RPMI7951 (cell line): ENCODE measurements at regions not wholly inside any gene's neighbourhood (a gene's known extent, or its start where the extent isn't known, plus 50 kb on each side); places are given as distances from the start of the nearest gene placed in this dataset.

Experiments
- DNase-seq: peaks from one replicate; pipeline ENCODE4 v3.0.0-alpha.2; 2012; ENCODE audit warnings: low read depth

DNA sequence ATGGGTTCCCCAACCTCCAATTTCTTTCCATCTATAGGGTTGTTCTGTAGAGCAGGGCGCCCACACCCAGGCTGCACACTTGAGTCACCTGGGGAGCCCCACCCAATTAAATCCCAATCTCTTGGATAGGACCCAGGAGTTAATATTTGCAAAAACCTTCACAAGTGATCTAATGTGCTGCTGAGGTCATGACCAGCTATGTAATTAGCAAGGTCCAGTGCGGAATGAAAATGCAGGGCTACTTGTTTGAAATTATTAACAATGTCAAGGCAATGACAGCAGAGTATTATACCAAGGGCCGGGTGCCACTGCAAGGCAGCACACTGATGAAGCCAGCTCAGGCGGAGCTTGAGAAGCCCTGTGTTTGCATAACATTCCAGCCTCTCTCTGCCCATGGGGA lies 302.7 kb downstream of the MAF start:
- DNase-seq, result no peak

DNA sequence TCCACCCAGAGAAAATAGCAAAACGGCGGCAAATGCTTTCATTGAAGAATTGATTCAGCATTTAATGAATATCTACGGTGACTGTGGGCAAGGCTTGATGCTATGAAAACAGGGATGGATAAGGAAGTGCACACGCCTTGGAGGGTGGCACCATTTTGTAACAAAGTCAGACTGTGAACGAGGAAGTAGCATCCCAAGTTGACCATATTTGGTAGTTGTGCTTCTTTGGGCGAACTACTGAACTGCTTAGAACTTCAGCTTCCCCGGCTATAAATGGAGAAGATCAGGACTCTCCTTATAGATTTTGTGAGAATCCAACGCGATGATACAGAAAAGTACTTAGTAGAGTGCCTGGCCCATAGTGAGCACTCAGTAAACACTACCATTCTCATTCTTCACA lies 303.2 kb downstream of the MAF start:
- DNase-seq, result no peak

DNA sequence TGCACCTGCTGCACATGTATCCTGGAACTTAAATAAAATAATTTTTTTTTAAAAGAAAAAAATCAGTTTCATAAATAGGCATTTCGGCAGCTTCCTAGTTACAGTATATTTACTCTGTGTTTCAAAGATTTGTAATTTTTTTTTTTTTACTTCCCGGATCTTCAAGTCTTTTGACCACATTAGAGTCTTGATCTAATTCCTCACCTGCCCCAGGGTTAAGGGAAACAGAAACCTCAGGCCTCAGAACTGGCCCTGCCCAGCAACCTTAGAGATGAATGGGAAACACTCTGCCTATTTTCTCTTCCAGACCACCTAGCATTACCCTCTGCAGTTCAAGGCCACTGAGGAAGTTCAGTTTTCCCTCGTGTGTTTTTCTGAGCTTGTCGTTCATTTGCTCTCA lies 304.0 kb downstream of the MAF start:
- DNase-seq, result no peak

DNA sequence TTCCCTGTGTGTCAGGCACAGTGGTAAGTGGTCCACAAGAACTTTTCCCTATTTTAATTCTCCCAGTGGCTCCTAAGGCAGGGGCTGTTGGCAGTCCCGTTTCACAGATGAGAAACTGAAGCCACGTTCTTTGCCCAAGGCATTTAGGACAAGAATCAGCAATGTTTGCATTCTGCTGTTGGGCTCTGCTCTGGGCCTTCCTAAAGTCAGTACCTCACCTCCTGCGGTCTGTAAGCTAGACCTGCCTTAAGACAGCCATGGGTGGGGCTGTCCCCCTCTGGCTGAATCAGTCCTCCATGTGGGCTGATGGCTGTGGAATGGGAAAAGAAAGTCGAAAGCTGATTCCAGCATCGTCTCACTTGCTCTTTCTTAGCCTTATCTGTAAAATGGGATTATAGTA lies 304.8 kb downstream of the MAF start:
- no peak for DNase-seq

DNA sequence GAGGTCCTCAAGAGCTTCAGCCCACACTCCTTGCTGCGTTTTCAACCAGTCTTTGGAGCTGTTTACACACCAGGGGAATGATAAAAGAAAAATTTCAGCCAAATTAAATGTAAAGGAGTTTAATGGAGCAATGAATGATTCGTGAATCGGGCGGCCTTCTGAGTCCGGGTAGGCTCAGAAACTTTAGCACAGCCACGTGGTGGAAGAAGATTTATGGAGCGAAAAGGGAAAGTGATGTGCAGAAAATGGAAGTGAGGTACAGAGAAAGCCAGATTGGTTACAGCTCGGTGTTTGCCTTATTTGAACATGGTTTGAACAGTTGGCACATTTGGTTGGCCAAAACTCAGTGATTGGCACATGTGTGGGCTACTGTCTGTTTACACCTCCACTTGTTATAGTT lies 305.4 kb downstream of the MAF start:
- DNase-seq, result no peak

DNA sequence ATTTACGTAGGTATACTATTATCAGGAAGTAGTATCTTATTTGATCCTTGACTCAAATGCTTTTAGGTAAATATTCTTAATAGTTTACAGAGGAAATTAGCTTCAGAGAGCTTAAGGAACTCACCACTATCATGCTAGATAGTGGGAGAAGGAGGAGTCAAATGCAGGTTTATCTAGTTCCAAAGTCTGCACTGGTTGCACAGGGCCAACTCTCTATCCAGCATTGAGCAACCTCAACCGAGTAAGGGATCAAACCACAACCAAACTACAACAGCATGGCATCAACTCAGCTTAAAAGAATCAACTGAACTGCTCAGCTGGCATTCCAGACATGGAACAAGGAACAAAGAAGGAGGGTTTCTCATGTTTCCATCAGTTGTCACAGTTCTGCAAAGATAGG lies 306.0 kb downstream of the MAF start:
- no peak for DNase-seq

DNA sequence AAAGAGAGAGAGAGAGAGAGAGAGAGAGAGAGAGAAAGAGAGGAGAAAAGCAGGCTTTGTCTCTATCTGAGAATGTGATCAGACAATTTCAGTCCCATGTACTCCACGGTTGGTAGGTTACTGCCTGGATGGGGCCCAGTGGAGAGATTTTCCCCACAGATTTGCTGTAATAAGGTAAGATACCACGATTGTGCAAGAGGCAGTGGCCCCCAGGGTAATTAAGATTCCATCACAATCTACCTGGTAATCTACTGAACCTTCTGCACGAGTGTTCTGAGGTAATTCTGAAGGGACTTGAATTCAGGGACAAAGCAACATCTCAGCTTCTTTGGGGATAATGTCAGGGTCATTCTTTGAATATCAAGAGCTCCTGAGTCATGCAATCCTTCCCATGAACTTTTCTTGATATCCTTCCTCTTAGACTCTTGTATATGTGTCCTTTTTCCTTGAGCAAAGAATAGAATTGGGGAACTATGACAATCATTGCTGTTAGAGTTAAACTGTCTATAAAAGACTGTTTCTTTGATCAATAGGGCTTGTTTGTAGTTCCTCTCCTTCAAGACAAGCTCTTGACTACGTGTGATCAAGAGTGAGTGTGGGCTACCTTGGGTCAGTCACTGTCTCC lies 306.6 kb downstream of the MAF start:
- no peak for DNase-seq

DNA sequence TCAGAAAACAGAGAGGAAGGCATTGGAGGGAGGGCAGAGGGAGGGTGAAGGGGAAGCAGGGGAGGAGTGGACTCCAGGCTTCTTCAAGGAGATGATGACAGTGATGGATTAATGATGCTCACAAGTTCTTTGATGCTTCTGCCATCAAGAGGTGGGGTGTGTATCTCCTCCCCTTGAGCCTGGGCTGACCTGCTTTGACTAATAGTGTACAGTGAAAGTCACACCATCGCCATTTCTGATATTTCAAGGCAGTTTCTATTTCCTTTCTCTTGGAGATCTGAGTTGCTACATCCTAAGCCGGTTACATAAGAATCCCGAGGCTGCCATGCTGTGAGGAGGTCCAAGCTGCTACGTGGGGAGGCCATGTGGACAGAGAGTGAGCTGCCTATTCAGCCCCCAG lies 312.5 kb downstream of the MAF start:
- DNase-seq, result no peak

DNA sequence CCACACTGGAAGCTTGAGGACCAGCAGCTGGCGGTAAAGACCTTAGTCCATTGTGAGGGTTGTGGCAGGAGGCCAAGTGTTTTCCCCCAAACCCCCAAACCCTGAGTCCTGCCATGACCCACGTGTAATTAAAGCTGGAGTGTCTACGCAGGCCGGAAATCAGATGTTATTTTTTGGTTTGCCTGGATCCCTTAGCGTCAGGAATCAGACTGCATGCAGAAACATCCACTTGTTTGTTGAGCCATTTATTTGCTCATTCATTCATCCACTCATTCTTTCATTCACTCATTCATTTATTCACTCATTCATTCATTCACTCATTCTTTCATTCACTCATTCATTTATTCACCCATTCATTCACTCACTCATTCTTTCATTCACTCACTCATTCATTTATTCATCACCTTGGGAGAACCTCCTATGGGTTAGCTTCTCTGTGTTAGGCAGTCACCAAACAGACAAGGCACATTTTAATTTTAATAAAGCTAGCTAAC lies 313.1 kb downstream of the MAF start:
- DNase-seq, result no peak

DNA sequence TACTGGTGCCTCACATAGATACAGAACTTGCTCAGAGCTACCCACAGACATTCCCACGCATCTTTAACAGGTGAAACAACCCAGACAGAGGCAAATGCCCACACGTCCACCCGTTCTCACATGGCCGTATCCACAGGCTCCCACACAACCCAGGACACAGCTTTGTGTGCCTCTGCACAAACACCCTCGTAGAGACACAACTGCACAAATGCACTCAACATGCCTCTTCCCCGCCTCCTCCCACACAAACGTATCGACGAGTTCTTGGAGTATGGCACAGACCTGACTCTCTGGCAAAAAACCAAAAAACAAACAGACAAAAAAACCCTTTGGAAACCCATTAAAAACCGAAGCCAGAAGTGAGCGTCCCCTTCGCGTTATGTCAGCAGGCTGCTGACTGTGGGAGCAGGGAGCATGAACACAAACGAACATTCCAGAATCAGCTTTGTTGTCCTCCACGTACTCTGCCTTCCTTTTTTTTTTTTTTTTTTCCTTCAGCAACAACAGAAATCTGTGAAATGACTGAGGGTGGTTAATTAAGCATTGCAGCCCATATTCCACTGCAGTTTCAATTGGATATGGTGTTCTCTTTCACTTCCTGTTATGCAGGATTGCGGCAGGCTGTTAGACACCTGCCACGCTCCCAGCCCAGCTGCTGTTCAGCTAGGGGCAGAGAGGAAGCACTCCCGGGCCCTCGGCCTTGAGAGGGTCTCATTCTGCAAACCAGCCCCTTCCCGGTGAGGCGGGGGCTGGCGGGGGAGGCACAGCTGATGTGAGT lies 313.7 kb downstream of the MAF start:
- no peak for DNase-seq

DNA sequence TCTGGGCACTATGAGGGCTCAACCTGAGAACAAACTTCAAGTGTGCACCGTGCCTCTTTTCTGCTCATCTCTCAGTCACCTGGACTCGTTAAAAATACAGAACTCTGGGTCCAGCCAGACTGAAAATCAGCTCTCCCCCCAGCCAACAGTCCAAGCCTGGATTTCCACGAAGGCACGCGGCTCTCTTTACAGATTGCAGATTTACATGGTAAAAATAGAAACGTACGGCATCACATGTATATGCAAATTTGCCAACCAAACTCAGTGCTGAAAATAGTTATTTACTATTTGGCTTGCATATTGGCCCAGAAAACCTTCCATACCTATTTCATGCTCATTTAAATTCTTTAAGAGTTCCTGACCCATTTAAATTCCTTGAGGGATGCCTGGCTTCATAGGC lies 315.8 kb downstream of the MAF start:
- DNase-seq, result no peak

DNA sequence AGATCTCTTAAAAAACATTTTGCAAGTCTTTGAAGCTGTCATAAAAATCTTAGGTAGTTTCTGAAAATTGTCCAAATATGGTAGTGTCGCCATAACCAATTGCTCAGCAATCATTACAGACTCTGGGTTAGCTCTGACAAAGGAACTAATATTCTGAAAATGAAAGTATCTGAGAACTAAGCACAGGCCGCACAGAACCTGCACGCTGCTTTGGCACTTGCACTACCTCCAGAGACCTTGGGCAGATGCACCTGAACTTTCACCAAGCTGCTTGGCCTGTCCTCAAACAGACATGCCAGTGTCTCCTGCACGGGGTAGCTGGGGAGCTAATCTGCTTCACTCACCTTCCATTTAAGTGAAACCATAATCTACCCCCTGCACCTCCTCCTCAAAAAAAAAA lies 317.0 kb downstream of the MAF start:
- DNase-seq, result no peak

DNA sequence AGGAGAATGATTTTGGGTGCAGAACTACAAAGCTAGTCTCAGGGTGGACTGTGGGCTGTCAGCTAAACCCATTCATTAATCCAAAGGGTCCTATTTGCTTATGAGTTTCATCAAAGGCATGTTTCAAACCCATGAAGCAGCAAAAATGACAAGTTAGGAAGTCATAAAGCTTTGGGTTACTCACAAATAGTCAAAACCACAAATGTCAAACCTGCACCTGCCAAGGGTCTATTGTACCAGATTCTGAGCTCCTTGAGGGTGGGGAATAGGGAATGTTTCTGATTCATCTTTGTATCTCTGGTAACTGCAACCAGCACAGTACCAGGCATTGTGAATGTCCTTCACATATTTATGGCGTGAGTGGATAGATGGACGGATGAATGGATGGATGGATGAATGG lies 317.7 kb downstream of the MAF start:
- no peak for DNase-seq

DNA sequence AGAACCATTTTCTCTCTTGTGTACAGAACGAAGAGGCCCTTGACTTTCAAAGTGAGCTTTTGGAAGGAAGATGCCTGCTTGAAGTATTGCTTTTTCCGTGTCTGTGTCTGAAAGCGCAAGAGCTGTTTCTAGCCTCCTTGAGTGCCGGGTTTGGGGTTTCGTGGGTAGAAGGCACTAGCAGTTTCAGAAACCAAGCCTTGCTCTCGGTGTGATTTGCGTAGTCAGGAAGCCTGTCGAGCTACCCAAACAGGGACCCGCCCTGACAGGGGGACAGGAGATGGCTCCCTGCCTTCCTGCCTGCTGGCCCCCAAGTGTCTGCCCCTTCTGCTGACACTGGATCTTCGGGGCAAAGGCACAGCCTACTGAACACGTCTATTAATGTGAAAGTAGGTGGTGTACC lies 322.0 kb downstream of the MAF start:
- no peak for DNase-seq

DNA sequence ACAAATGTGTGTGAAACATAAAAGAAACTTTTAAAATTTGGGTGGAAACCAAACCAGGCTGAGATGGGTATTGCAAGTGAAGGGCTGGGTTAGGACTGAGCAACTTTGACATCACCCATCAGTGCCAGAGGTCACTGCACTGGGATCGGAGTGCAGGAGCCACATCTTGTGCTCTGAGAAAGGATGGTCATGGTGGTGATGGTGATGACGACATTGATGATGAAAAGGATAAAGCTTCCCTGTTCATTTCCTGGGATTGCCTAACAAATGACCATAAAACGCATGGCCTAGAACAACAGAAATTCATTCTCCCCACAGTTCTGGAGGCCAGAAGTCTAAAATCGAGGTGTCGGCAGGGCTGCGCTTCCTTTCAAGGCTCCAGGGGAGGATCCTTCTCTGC lies 324.0 kb downstream of the MAF start:
- no peak for DNase-seq

DNA sequence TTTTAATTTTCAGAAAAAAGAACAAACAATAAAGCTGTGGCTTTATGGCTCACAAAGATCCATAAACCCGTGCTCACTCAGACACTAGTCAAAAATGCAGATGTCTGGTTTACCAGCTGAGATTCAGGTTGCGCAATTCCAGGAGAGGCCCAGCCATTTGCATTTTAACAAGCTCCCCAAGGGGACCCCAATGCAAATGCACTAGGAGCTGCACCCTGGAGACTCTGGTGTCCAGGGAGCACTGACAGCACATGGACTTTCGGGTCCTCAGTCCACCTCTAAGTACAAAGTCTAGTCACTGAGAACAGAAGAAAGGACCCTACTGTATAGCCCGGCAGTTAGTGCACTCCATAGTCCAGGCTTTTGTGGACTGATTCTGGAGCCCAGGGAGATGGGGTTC lies 326.3 kb downstream of the MAF start:
- no peak for DNase-seq

DNA sequence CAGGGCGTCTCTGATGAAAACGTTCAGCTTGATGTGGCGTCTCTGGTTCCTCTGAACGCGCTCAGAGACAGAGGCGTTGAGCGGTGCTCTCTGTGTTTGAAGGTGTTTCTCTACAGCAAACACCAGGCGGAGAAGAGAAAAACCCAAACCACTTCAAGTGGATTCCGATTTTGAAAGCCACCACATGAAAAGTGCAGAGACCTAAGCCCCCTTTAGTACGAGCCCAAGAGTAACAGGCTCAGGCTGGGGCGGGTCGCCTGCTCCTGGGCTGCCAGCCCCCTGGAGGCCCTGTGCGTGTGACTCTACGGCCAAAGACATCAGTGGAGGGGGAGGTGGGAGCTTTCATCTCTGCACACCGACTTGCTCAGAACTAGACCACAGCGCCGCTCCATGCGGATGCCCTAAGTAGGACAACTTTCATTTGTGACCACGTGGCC lies 328.4 kb downstream of the MAF start:
- DNase-seq, result no peak

DNA sequence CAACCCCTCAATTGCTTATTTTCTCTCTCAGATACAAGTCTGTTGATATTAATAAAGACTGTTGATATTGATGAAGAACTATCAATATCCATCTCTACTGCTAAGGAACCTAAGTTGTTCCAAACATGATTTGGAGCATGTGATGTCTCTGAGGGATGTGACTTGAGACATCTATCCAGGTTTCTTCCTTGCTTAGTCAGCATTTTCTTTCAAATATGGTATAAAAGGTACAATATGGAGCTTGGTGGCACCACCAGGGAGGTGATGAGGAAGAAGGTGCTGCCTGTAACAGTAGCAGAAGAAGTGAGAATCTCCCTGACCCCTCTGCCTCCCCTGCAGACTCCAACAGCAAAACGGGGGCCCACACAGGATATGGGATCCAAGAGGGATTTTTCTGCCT lies 329.0 kb downstream of the MAF start:
- no peak for DNase-seq

DNA sequence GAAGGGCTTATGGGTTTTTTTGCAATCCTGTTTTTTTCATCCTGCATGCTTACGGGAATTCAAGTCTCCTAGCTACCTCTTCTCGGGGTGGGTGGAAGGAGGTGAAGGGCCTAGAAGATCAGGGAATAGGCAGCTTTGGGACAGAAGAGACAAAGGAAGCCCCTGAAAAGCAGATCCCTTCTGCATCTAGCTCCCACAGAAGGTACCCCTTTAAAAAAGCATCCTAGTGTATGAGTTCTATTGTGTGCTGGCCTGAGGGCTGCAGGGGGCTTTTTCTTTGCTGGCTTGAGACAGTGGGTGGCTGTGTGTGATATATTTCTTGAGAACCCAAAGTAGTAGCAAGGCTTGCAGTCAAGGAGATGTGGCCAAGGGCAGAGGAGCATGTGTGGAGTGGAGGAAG lies 330.5 kb downstream of the MAF start:
- no peak for DNase-seq

DNA sequence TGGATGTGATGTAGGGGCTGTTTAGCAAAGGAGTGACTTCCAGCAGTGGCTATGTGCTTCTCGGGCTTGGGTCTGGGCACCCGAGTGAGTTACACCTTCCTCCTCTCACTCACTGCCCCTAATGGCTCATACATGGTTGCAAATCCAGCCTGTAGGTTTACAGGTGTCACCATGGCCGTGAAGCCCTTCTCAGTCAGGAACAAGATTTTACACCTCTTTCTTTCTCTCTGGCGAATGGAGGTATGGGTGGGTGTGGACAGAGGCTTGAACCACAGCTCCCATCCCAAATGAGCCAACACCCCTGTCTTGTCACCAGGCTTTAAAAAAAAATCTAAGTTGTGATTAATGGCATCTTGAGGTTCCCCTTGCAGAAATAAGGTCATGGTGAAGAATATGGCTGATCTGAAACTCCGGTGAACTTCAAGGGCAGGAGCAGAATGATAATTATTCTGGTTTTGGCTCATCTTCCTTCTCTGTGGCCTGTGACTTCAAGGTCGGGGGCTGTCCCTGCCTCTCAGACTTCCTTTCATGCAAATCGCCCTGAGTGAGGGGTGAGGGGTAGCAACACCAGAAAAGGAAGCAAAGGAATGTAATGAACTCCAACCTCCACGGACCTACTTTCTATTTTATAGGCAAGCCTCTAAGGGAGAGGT lies 331.2 kb downstream of the MAF start:
- DNase-seq, result no peak

DNA sequence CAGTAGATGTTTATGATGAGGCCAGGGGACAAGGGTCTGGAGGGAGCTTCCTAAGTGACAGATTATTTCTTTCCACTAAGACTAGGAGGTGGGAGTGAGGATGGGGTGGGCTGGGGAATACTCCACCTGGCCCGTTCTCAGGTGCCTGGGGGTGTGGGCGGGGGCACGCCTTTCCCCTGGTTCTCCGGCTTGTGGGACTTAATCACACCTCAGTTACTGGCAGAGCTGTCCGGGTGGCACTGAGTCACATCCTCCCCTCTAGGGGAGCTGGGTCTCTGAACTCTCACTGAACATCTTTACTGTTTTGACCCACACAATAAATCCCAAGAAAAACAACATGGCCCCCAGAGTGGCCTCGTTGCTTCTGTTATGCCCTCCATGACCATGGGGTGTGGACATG lies 332.8 kb downstream of the MAF start:
- no peak for DNase-seq

DNA sequence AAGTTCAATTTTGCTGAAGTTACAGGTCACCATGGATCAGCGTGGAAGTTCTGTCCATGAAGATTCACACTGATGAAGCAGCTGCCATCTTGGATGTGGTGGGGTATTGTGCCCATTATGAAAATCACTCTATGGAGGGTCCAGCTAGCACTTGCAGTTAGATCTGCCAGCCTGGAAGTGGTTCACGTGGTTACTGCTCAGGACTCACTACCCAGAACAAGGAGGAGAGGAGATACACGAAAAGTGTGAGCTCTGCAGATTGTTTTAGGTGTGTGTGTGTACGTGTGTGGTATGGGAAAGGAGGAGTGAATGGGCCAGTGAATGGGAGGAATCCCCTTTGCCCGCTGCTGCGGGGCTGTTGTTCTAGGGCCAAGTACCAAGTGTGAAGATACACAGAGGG lies 333.4 kb downstream of the MAF start:
- DNase-seq, result no peak

DNA sequence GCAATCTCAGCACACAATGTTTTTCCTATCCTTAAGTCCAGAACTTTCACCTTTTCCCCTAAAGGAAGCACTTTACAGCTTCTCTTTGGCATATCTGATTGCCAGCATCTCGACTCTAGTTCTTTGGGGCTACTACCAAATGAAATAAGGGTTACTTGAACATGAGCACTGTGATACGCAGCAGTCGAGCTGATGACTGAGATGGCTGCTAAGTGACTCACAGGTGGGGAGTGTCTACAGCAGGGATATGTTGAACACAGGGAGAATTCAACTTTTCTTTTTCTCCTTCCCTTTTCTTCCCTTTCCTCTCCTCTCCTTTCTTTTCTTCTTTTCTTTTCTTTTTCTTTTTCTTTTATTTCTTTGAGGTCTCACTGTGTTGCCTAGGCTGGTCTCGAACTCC lies 334.8 kb downstream of the MAF start:
- no peak for DNase-seq
